Esophagus muscularis mucosa (tissue), 4 donors: ENCODE measurements at regions not wholly inside any gene's neighbourhood (a gene's known extent, or its start where the extent isn't known, plus 50 kb on each side); places are given as distances from the start of the nearest gene placed in this dataset.

Experiments used
- DNase-seq: peaks from one replicate; pipeline ENCODE4 v3.0.0-alpha.2; 2017; ENCODE audit errors: extremely low spot score
- H3K27ac ChIP-seq, 4 donors: fragments of 200-600 bp; sonication (generic); replicated peaks in 1 of 4; 1 replicate in 3 of 4; 2 replicates in 1 of 4; pipeline ENCODE4 v1.5.1; 2016 to 2019; ENCODE audit warnings: mild to moderate bottlenecking in 1 of 4
- H3K27me3 ChIP-seq, 4 donors: fragments of 200-600 bp; sonication (generic); one replicate each; pipeline versions ENCODE4 v1.5.1 to v1.6.0; 2016 to 2019
- H3K36me3 ChIP-seq, 4 donors: fragments of 200-600 bp; sonication (generic); one replicate each; pipeline ENCODE4 v1.5.1; 2016 to 2019
- H3K4me1 ChIP-seq, 4 donors: fragments of 200-600 bp; sonication (generic); one replicate each; pipeline ENCODE4 v1.5.1; 2016 to 2019
- H3K4me3 ChIP-seq, 4 donors: fragments of 200-600 bp; sonication (generic); 1 replicate in 2 of 4; 2 replicates in 2 of 4; pipeline ENCODE4 v1.5.1; 2016 to 2019; ENCODE audit warnings: mild to moderate bottlenecking in 4 of 4, moderate library complexity in 1 of 4
- H3K9me3 ChIP-seq, 4 donors: fragments of 200-600 bp; sonication (generic); 1 replicate in 3 of 4; 2 replicates in 1 of 4; pipeline ENCODE4 v1.5.1; 2016 to 2019
- CTCF ChIP-seq, 3 experiments: fragments of 200-600 bp in 2 of 3; fragments of 450-650 bp in 1 of 3; sonication (generic) in 2 of 3; IDR thresholded peaks; one replicate each; pipeline ENCODE4 v1.5.1; 2017 to 2019; ENCODE audit warnings: antibody characterized with exemption in 3 of 3, mild to moderate bottlenecking in 2 of 3, moderate library complexity in 1 of 3
- EP300 ChIP-seq: sonication (generic); formaldehyde crosslinking; IDR thresholded peaks from one replicate; pipeline ENCODE4 v1.6.1; 2017; ENCODE audit warnings: antibody characterized with exemption
- POLR2A ChIP-seq: fragments of 450-650 bp; IDR thresholded peaks from one replicate; pipeline ENCODE4 v1.6.1; 2017; ENCODE audit warnings: antibody characterized with exemption, moderate library complexity, mild to moderate bottlenecking, low read depth
- POLR2AphosphoS5 ChIP-seq, 2 donors: sonication (generic); formaldehyde crosslinking; IDR thresholded peaks; one replicate each; pipeline ENCODE4 v1.6.1; 2017; ENCODE audit warnings: antibody characterized with exemption in 2 of 2
- WGBS: methylation state at CpG from one replicate; pipeline ENCODE4 v1.1.5; 2018; 5-methylcytosine and 5-hydroxymethylcytosine counted together
- intact Hi-C: fragments of 100-400 bp; cut with DNase I; formaldehyde crosslinking; loops from one replicate; pipeline ENCODE4 v1.15.1; 2023

GRCh38 chrX:39866229-39866628 is 231.5 kb downstream of the BCOR start:
- H3K27ac ChIP-seq = no peak overlapping the region
- H3K36me3 ChIP-seq = no peaks in the 10 kb centered on the region
- DNase-seq = no peak
- 64% methylated on average over 4 of the region's 4 CpGs for WGBS
- H3K9me3 ChIP-seq = no peaks in the 10 kb centered on the region
- no peaks in the 10 kb centered on the region for H3K4me1 ChIP-seq
- H3K27me3 ChIP-seq = no peaks in the 10 kb centered on the region
- intact Hi-C loops = no loop called here
- no peak overlapping the region for H3K4me3 ChIP-seq
- no peak for TF ChIP-seq CTCF (IDR thresholded peaks at IDR 0.05)
- no peak for TF ChIP-seq POLR2AphosphoS5 (IDR thresholded peaks at IDR 0.05)
- no peak for TF ChIP-seq POLR2A
- TF ChIP-seq EP300 = no peak

GRCh38 chrX:39869846-39870601 is 227.7 kb downstream of the BCOR start:
- no peaks in the 10 kb centered on the region for H3K27me3 ChIP-seq
- no peaks in the 10 kb centered on the region for H3K36me3 ChIP-seq
- no peak for DNase-seq
- 67% methylated on average over 6 of the region's 7 CpGs for WGBS
- intact Hi-C loops = no loop called here
- H3K4me1 ChIP-seq = no peaks in the 10 kb centered on the region
- TF ChIP-seq EP300 = no peak
- no peak for TF ChIP-seq CTCF (IDR thresholded peaks at IDR 0.05)
- TF ChIP-seq POLR2AphosphoS5 (IDR thresholded peaks at IDR 0.05) = no peak
- no peak for TF ChIP-seq POLR2A
- H3K9me3 ChIP-seq = no peaks in the 10 kb centered on the region
- no peak overlapping the region for H3K4me3 ChIP-seq
- H3K27ac ChIP-seq = no peak overlapping the region

- Histone ChIP-seq H3K27me3 (no peaks in the 10 kb centered on the region), H3K27ac (no peak overlapping the region), H3K9me3 (no peaks in the 10 kb centered on the region), H3K4me1 (no peaks in the 10 kb centered on the region), H3K36me3 (no peaks in the 10 kb centered on the region), H3K4me3 (no peak overlapping the region)
- intact Hi-C loops = no loop called here
- TF ChIP-seq EP300 (no peak), CTCF (IDR thresholded peaks at IDR 0.05) (no peak), POLR2AphosphoS5 (IDR thresholded peaks at IDR 0.05) (no peak)
- DNase-seq = no peak
- WGBS = 78% methylated on average over 8 of the region's 8 CpGs
These were observed 226.1 kb downstream of the BCOR start for GRCh38 chrX:39871648-39872047.

- WGBS = 81% methylated on average over 5 of the region's 5 CpGs
- H3K27me3 ChIP-seq = no peaks in the 10 kb centered on the region
- intact Hi-C loops = no loop called here
These were observed 224.6 kb downstream of the BCOR start for GRCh38 chrX:39873117-39873516.

More at GRCh38 chrX:39873117-39873516, 224.6 kb downstream of the BCOR start:
- H3K27ac ChIP-seq = no peak overlapping the region
- H3K4me1 ChIP-seq = no peaks in the 10 kb centered on the region
- H3K36me3 ChIP-seq = no peaks in the 10 kb centered on the region
- no peak for DNase-seq
- no peak for TF ChIP-seq CTCF (IDR thresholded peaks at IDR 0.05)
- no peak for TF ChIP-seq EP300
- TF ChIP-seq POLR2AphosphoS5 (IDR thresholded peaks at IDR 0.05) = no peak
- TF ChIP-seq POLR2A = no peak
- no peak overlapping the region for H3K4me3 ChIP-seq
- no peaks in the 10 kb centered on the region for H3K9me3 ChIP-seq
